ENCODE measurements at regions not wholly inside any gene's neighbourhood (a gene's known extent, or its start where the extent isn't known, plus 50 kb on each side); places are given as distances from the start of the nearest gene placed in this dataset.

GRCh38 chr3:77800893-77801292 lies 761.0 kb downstream of the ROBO2 start:
- no peaks in the 10 kb centered on the region for H3K36me3 ChIP-seq (ENCODE audit: low read depth)
- ATAC-seq (ENCODE audit: low read depth) (no peak), DNase-seq (ENCODE audit: low spot score) (no peak)
- H3K9me3 ChIP-seq (ENCODE audit: severe bottlenecking): no peaks in the 10 kb centered on the region
- no peaks in the 10 kb centered on the region for H3K27me3 ChIP-seq (ENCODE audit: insufficient read depth, poor library complexity, severe bottlenecking)
- H3K4me3 ChIP-seq (ENCODE audit: severe bottlenecking): no peak overlapping the region
- TF ChIP-seq CTCF (IDR thresholded peaks at IDR 0.05; ENCODE audit: poor library complexity, severe bottlenecking): no peak
- H3K4me1 ChIP-seq (ENCODE audit: insufficient read depth, poor library complexity, severe bottlenecking): no peaks in the 10 kb centered on the region
- no peak overlapping the region for H3K27ac ChIP-seq (ENCODE audit: poor library complexity, severe bottlenecking)

DNA sequence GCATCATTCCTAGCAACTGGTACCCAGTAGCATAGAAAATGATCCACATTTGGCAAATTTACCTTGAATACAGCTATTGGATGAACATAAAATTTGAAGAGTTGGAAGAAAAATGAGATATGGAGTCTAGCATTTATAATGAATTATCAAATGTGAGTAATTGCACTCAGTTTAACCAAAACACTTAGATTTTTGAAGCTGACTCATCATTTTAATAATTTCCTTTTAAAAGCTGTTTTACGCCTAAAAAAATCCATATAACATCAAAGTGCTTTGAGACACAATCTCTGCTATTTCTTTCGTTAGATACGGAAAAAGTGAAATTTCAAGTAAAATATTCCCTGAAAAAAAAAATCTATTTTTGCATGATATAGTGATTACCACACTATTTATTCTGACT lies 767.4 kb downstream of the ROBO2 start:
- Histone ChIP-seq H3K27me3 (ENCODE audit: insufficient read depth, poor library complexity, severe bottlenecking) (no peaks in the 10 kb centered on the region), H3K4me1 (ENCODE audit: insufficient read depth, poor library complexity, severe bottlenecking) (no peaks in the 10 kb centered on the region), H3K9me3 (ENCODE audit: severe bottlenecking) (no peaks in the 10 kb centered on the region), H3K36me3 (ENCODE audit: low read depth) (no peaks in the 10 kb centered on the region), H3K27ac (ENCODE audit: poor library complexity, severe bottlenecking) (no peak overlapping the region), H3K4me3 (ENCODE audit: severe bottlenecking) (no peak overlapping the region)
- ATAC-seq (ENCODE audit: low read depth) (no peak), DNase-seq (ENCODE audit: low spot score) (no peak)
- TF ChIP-seq CTCF (IDR thresholded peaks at IDR 0.05; ENCODE audit: poor library complexity, severe bottlenecking): no peak

GRCh38 chr3:77814845-77815244 lies 774.9 kb downstream of the ROBO2 start:
- DNase-seq (ENCODE audit: low spot score) (no peak), ATAC-seq (ENCODE audit: low read depth) (no peak)
- H3K27ac ChIP-seq (ENCODE audit: poor library complexity, severe bottlenecking): no peak overlapping the region
- no peaks in the 10 kb centered on the region for H3K36me3 ChIP-seq (ENCODE audit: low read depth)
- TF ChIP-seq CTCF (IDR thresholded peaks at IDR 0.05; ENCODE audit: poor library complexity, severe bottlenecking): no peak
- H3K4me1 ChIP-seq (ENCODE audit: insufficient read depth, poor library complexity, severe bottlenecking): no peaks in the 10 kb centered on the region
- no peak overlapping the region for H3K4me3 ChIP-seq (ENCODE audit: severe bottlenecking)
- H3K27me3 ChIP-seq (ENCODE audit: insufficient read depth, poor library complexity, severe bottlenecking): no peaks in the 10 kb centered on the region
- no peaks in the 10 kb centered on the region for H3K9me3 ChIP-seq (ENCODE audit: severe bottlenecking)

DNA sequence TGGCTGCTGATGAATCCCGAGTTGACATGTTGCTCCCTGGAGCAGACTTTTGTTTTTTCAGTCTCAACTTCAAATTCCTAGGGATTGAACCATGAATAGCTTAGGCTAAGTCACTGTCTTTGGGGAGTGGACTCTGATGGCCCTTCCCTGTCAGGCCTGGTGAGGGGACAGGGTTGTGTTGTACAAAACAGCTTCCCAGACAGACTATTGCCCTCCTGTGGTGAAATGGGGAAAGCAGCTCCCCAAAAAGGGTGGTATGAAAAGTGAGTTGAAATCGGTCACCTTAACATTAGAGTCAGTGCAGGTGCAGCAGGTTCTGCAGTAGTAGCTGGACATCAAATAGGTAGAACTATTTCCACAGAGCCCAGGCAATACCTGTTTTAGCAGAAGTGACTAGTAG lies 775.6 kb downstream of the ROBO2 start:
- Histone ChIP-seq H3K4me3 (ENCODE audit: severe bottlenecking) (no peak overlapping the region), H3K9me3 (ENCODE audit: severe bottlenecking) (no peaks in the 10 kb centered on the region), H3K27ac (ENCODE audit: poor library complexity, severe bottlenecking) (no peak overlapping the region), H3K27me3 (ENCODE audit: insufficient read depth, poor library complexity, severe bottlenecking) (no peaks in the 10 kb centered on the region), H3K36me3 (ENCODE audit: low read depth) (no peaks in the 10 kb centered on the region), H3K4me1 (ENCODE audit: insufficient read depth, poor library complexity, severe bottlenecking) (no peaks in the 10 kb centered on the region)
- TF ChIP-seq CTCF (IDR thresholded peaks at IDR 0.05; ENCODE audit: poor library complexity, severe bottlenecking): peak; percentile 25
- DNase-seq (ENCODE audit: low spot score): no peak
- no peak for ATAC-seq (ENCODE audit: low read depth)

- TF ChIP-seq CTCF (IDR thresholded peaks at IDR 0.05; ENCODE audit: poor library complexity, severe bottlenecking): no peak
- DNase-seq (ENCODE audit: low spot score): no peak
- H3K27ac ChIP-seq (ENCODE audit: poor library complexity, severe bottlenecking): no peak overlapping the region
- H3K4me3 ChIP-seq (ENCODE audit: severe bottlenecking): no peak overlapping the region
- no peak for ATAC-seq (ENCODE audit: low read depth)
- no peaks in the 10 kb centered on the region for H3K27me3 ChIP-seq (ENCODE audit: insufficient read depth, poor library complexity, severe bottlenecking)
- no peaks in the 10 kb centered on the region for H3K9me3 ChIP-seq (ENCODE audit: severe bottlenecking)
- H3K4me1 ChIP-seq (ENCODE audit: insufficient read depth, poor library complexity, severe bottlenecking): no peaks in the 10 kb centered on the region
- H3K36me3 ChIP-seq (ENCODE audit: low read depth): no peaks in the 10 kb centered on the region
These were observed 776.5 kb downstream of the ROBO2 start for GRCh38 chr3:77816366-77816765.
